ENCODE measurements at regions not wholly inside any gene's neighbourhood (a gene's known extent, or its start where the extent isn't known, plus 50 kb on each side); places are given as distances from the start of the nearest gene placed in this dataset.
"Not testable (repeated sequence)": the region's sequence is repeated elsewhere in the genome, so short reads cannot be mapped to it uniquely, and the experiment has no call there.

- not testable (repeated sequence) for TF ChIP-seq SP1 (IDR thresholded peaks at IDR 0.05); FOXA1 (IDR thresholded peaks at IDR 0.05); L3MBTL2 (conservative IDR thresholded peaks at IDR 0.05)
Measured at GRCh38 chr11:71157676-71158075, 94.7 kb downstream of the SHANK2 start.
